ENCODE measurements at regions not wholly inside any gene's neighbourhood (a gene's known extent, or its start where the extent isn't known, plus 50 kb on each side); places are given as distances from the start of the nearest gene placed in this dataset.

GRCh38 chr9:38158628-38159027 lies 89.6 kb upstream of the SHB start:
- H3K27me3 Mint-ChIP-seq (ENCODE audit: low read depth), result no peaks in the 10 kb centered on the region
- H3K9me3 Mint-ChIP-seq, result no peaks in the 10 kb centered on the region
- DNase-seq (ENCODE audit: low spot score), result no peak
- no peak overlapping the region for H3K27ac Mint-ChIP-seq
- H3K36me3 Mint-ChIP-seq (ENCODE audit: low read depth), result no peaks in the 10 kb centered on the region
- no peaks in the 10 kb centered on the region for H3K4me1 Mint-ChIP-seq (ENCODE audit: low read depth)
- intact Hi-C loops (cut with micrococcal nuclease), result no loop called here
- no peak overlapping the region for H3K4me3 Mint-ChIP-seq (ENCODE audit: low read depth)

- H3K27me3 Mint-ChIP-seq (ENCODE audit: low read depth), result no peaks in the 10 kb centered on the region
- intact Hi-C loops (cut with micrococcal nuclease), result no loop called here
- H3K4me1 Mint-ChIP-seq (ENCODE audit: low read depth), result no peaks in the 10 kb centered on the region
- H3K4me3 Mint-ChIP-seq (ENCODE audit: low read depth), result no peak overlapping the region
- no peak overlapping the region for H3K27ac Mint-ChIP-seq
- no peak for DNase-seq (ENCODE audit: low spot score)
- H3K36me3 Mint-ChIP-seq (ENCODE audit: low read depth), result no peaks in the 10 kb centered on the region
- H3K9me3 Mint-ChIP-seq, result no peaks in the 10 kb centered on the region
Observed at GRCh38 chr9:38157711-38158110, 88.7 kb upstream of the SHB start.

- H3K4me1 Mint-ChIP-seq (ENCODE audit: low read depth), result no peaks in the 10 kb centered on the region
- H3K9me3 Mint-ChIP-seq, result no peaks in the 10 kb centered on the region
- H3K36me3 Mint-ChIP-seq (ENCODE audit: low read depth), result no peaks in the 10 kb centered on the region
- H3K4me3 Mint-ChIP-seq (ENCODE audit: low read depth), result no peak overlapping the region
- H3K27ac Mint-ChIP-seq, result no peak overlapping the region
- H3K27me3 Mint-ChIP-seq (ENCODE audit: low read depth), result no peaks in the 10 kb centered on the region
- no peak for DNase-seq (ENCODE audit: low spot score)
- intact Hi-C loops (cut with micrococcal nuclease), result no loop called here
Observed at GRCh38 chr9:38154501-38155421, 85.7 kb upstream of the SHB start.

GRCh38 chr9:38153910-38154291 lies 84.9 kb upstream of the SHB start:
- no peak for DNase-seq (ENCODE audit: low spot score)
- Mint-ChIP-seq H3K27me3 (ENCODE audit: low read depth) (no peaks in the 10 kb centered on the region), H3K4me3 (ENCODE audit: low read depth) (no peak overlapping the region), H3K4me1 (ENCODE audit: low read depth) (no peaks in the 10 kb centered on the region), H3K36me3 (ENCODE audit: low read depth) (no peaks in the 10 kb centered on the region), H3K9me3 (no peaks in the 10 kb centered on the region), H3K27ac (no peak overlapping the region)
- intact Hi-C loops (cut with micrococcal nuclease), result no loop called here

GRCh38 chr9:38153152-38153909 lies 84.3 kb upstream of the SHB start:
- no peak for DNase-seq (ENCODE audit: low spot score)
- H3K27me3 Mint-ChIP-seq (ENCODE audit: low read depth), result no peaks in the 10 kb centered on the region
- no peaks in the 10 kb centered on the region for H3K36me3 Mint-ChIP-seq (ENCODE audit: low read depth)

GRCh38 chr9:38149647-38150046 lies 80.6 kb upstream of the SHB start:
- Mint-ChIP-seq H3K4me3 (ENCODE audit: low read depth) (no peak overlapping the region), H3K4me1 (ENCODE audit: low read depth) (no peaks in the 10 kb centered on the region), H3K36me3 (ENCODE audit: low read depth) (no peaks in the 10 kb centered on the region), H3K9me3 (no peaks in the 10 kb centered on the region), H3K27me3 (ENCODE audit: low read depth) (no peaks in the 10 kb centered on the region), H3K27ac (no peak overlapping the region)
- no peak for DNase-seq (ENCODE audit: low spot score)
- intact Hi-C loops (cut with micrococcal nuclease), result no loop called here

More at GRCh38 chr9:38153152-38153909, 84.3 kb upstream of the SHB start:
- Mint-ChIP-seq H3K27ac (no peak overlapping the region), H3K4me1 (ENCODE audit: low read depth) (no peaks in the 10 kb centered on the region), H3K9me3 (no peaks in the 10 kb centered on the region), H3K4me3 (ENCODE audit: low read depth) (no peak overlapping the region)
- intact Hi-C loops (cut with micrococcal nuclease), result no loop called here

- intact Hi-C loops (cut with micrococcal nuclease), result no loop called here
- Mint-ChIP-seq H3K36me3 (ENCODE audit: low read depth) (no peaks in the 10 kb centered on the region), H3K9me3 (no peaks in the 10 kb centered on the region), H3K4me1 (ENCODE audit: low read depth) (peaks cover 2% of the 10 kb centered on the region), H3K4me3 (ENCODE audit: low read depth) (no peak overlapping the region), H3K27ac (no peak overlapping the region), H3K27me3 (ENCODE audit: low read depth) (peaks cover 8% of the 10 kb centered on the region)
- no peak for DNase-seq (ENCODE audit: low spot score)
Observed at GRCh38 chr9:38146844-38147243, 77.8 kb upstream of the SHB start.

GRCh38 chr9:38145526-38146053 lies 76.6 kb upstream of the SHB start:
- Mint-ChIP-seq H3K27me3 (ENCODE audit: low read depth) (peaks cover 20% of the 10 kb centered on the region), H3K36me3 (ENCODE audit: low read depth) (no peaks in the 10 kb centered on the region)

GRCh38 chr9:38144421-38144820 lies 75.4 kb upstream of the SHB start:
- DNase-seq (ENCODE audit: low spot score), result no peak
- H3K27ac Mint-ChIP-seq, result no peak overlapping the region
- peaks cover 2% of the 10 kb centered on the region for H3K4me1 Mint-ChIP-seq (ENCODE audit: low read depth)
- no peaks in the 10 kb centered on the region for H3K9me3 Mint-ChIP-seq
- no peak overlapping the region for H3K4me3 Mint-ChIP-seq (ENCODE audit: low read depth)
- H3K36me3 Mint-ChIP-seq (ENCODE audit: low read depth), result no peaks in the 10 kb centered on the region
- peaks cover 24% of the 10 kb centered on the region for H3K27me3 Mint-ChIP-seq (ENCODE audit: low read depth)
- intact Hi-C loops (cut with micrococcal nuclease), result no loop called here

More at GRCh38 chr9:38145526-38146053, 76.6 kb upstream of the SHB start:
- intact Hi-C loops (cut with micrococcal nuclease), result no loop called here
- Mint-ChIP-seq H3K4me3 (ENCODE audit: low read depth) (no peak overlapping the region), H3K27ac (no peak overlapping the region), H3K4me1 (ENCODE audit: low read depth) (peaks cover 2% of the 10 kb centered on the region), H3K9me3 (no peaks in the 10 kb centered on the region)
- DNase-seq (ENCODE audit: low spot score), result no peak

GRCh38 chr9:38141746-38142591 lies 72.9 kb upstream of the SHB start:
- intact Hi-C loops (cut with micrococcal nuclease), result no loop called here

GRCh38 chr9:38138276-38138675 lies 69.2 kb upstream of the SHB start:
- H3K36me3 Mint-ChIP-seq (ENCODE audit: low read depth), result no peaks in the 10 kb centered on the region
- DNase-seq (ENCODE audit: low spot score), result no peak
- intact Hi-C loops (cut with micrococcal nuclease), result no loop called here
- no peaks in the 10 kb centered on the region for H3K9me3 Mint-ChIP-seq
- peaks cover 33% of the 10 kb centered on the region for H3K27me3 Mint-ChIP-seq (ENCODE audit: low read depth)
- H3K4me1 Mint-ChIP-seq (ENCODE audit: low read depth), result no peaks in the 10 kb centered on the region
- H3K27ac Mint-ChIP-seq, result no peak overlapping the region
- no peak overlapping the region for H3K4me3 Mint-ChIP-seq (ENCODE audit: low read depth)

More at GRCh38 chr9:38141746-38142591, 72.9 kb upstream of the SHB start:
- H3K9me3 Mint-ChIP-seq, result no peaks in the 10 kb centered on the region
- no peak for DNase-seq (ENCODE audit: low spot score)
- H3K4me1 Mint-ChIP-seq (ENCODE audit: low read depth), result peaks cover 2% of the 10 kb centered on the region
- no peak overlapping the region for H3K27ac Mint-ChIP-seq
- peaks cover 36% of the 10 kb centered on the region for H3K27me3 Mint-ChIP-seq (ENCODE audit: low read depth)
- H3K4me3 Mint-ChIP-seq (ENCODE audit: low read depth), result no peak overlapping the region
- H3K36me3 Mint-ChIP-seq (ENCODE audit: low read depth), result no peaks in the 10 kb centered on the region

- intact Hi-C loops (cut with micrococcal nuclease), result no loop called here
- no peak overlapping the region for H3K4me3 Mint-ChIP-seq (ENCODE audit: low read depth)
- no peak for DNase-seq (ENCODE audit: low spot score)
- no peaks in the 10 kb centered on the region for H3K9me3 Mint-ChIP-seq
- H3K36me3 Mint-ChIP-seq (ENCODE audit: low read depth), result no peaks in the 10 kb centered on the region
- H3K27ac Mint-ChIP-seq, result no peak overlapping the region
- H3K4me1 Mint-ChIP-seq (ENCODE audit: low read depth), result no peaks in the 10 kb centered on the region
- H3K27me3 Mint-ChIP-seq (ENCODE audit: low read depth), result peaks cover 35% of the 10 kb centered on the region
Observed at GRCh38 chr9:38137342-38137741, 68.3 kb upstream of the SHB start.

Measured in activated T-helper 2 cell treated with anti-CD3 and anti-CD28 coated beads, Interferon-gamma antibody, Interleukin-2, Interleukin-4, amounts not matched to agents 10 μg/mL and 5 μg/mL and 100 μg/mL, durations not matched to agents 14 hours and 24 hours and 36 hours (primary cell).